ENCODE measurements at regions not wholly inside any gene's neighbourhood (a gene's known extent, or its start where the extent isn't known, plus 50 kb on each side); places are given as distances from the start of the nearest gene placed in this dataset.

DNA sequence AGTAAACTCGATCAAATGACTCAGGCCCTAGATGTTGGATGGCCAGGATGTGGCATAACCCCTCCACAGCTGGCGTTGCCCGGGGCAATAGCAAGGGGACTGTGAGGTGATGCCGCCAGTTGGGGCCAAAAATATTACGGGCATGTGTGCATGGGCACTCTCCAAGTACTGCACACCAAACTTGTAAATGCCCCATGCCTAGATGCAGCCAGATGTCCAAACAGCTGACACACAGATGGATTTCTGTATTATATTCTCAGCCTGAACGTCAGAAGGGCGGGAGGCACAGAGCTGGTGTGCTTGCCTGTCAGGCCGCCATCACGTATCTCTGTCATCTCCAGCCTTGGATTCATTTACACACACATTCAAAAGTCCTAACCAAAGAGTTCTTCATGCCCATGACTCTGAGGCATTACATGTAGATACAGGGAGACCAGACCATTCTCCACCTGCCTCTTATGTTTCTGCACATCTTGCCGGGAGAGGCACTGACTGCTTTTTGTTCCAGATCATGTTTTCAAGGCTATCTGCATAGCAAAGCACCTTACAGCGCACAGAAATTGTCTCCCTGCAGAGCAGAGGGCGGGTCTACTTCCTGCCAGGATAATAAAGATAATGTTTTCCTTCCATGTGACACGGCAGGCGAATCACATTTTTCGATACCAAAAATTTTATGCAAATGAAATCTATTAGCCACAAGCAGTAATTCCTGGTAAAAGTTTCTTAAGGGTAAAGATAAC lies 200.9 kb upstream of the ADAMTS16 start:
- TF ChIP-seq CTCF (IDR thresholded peaks at IDR 0.05) = no peak
- TF ChIP-seq POLR2A (IDR thresholded peaks at IDR 0.05) = no peak
